Putamen (tissue), 1 donor: ENCODE measurements at regions not wholly inside any gene's neighbourhood (a gene's known extent, or its start where the extent isn't known, plus 50 kb on each side); places are given as distances from the start of the nearest gene placed in this dataset.
"Not testable (repeated sequence)": the region's sequence is repeated elsewhere in the genome, so short reads cannot be mapped to it uniquely, and the experiment has no call there.

Source experiments
- DNase-seq: peaks from one replicate; pipeline ENCODE4 v3.0.0-alpha.2; 2016; ENCODE audit warnings: low spot score

DNA sequence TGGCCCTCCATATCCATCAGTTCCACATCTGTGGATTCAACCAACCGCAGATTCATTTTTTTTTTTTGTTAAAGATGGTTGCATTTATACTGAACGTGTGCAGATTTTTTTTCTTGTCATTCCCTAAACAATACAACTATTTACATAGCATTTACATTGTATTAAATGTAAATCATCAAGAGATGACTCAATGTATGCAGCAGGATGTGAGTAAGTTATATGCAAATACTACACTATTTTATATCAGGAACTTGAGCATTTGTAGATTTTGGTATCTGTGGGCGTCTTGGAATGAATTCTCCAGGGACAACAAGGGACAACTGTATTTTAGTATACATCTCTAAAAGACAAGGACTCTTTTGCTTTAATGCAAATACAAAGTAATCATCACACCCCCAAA is 299.2 kb upstream of the ZNF608 start:
- no peak for DNase-seq

GRCh38 chr5:125046838-125047237 is 300.4 kb upstream of the ZNF608 start:
- no peak for DNase-seq

DNA sequence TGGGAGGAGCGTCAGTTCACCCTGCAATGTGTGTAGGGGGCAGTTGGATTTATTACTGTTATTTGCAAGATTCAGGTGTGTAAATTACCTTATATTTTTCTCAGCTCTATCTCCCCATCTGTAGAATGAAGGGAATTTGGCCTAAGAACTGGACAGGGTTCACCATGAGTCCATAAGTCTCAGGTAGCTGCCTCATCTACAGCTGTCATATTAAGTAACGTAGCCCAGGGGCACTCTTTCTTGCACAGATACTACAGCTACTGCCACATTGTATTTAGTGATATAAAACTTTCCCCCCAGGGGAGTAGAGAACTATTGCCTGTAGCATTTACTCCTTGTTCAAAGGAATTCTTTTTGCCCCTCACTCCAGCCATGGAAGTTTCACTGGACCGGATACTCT is 301.4 kb upstream of the ZNF608 start:
- no peak for DNase-seq

GRCh38 chr5:125049721-125050702 is 303.6 kb upstream of the ZNF608 start:
- DNase-seq, result no peak

DNA sequence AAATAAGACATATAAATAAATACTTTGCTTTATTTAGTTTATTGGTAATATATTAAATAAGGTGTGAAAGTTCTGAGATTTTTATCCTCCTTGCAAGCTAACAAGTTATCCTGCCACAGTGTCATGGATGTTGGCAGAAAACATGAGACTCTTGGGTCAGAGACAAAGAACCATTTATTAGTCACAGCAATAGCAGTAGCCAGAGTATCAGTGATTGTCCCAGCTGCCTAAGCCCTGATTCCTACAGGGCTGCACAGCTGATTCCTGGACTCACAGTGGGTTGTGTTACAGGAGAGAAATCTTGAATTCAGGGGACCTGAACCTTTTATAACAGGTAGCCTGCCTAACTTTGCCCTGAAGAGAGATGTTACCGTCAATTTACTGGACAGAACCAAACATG is 304.5 kb upstream of the ZNF608 start:
- peak; percentile 78 for DNase-seq

DNA sequence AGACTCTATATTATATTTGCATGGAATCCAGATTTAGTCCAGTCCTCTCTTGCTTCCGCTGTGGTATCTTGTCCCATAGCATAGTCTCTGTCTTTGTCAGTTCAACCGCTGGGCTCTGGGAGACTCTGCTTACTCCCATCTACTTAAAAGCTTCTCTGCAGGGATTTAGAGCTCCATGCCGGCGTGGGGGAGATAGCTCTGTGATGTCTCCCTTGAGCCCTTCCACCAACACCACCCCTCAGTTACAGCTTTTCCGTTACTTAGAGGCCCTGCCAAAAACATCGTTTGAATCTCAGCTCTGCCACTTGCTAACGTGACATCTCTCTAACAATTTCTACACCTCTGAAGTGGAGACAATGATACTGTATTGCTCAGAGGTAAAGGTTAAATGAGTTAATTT is 306.1 kb upstream of the ZNF608 start:
- DNase-seq, result no peak

GRCh38 chr5:125053179-125053578 is 306.7 kb upstream of the ZNF608 start:
- DNase-seq, result no peak

DNA sequence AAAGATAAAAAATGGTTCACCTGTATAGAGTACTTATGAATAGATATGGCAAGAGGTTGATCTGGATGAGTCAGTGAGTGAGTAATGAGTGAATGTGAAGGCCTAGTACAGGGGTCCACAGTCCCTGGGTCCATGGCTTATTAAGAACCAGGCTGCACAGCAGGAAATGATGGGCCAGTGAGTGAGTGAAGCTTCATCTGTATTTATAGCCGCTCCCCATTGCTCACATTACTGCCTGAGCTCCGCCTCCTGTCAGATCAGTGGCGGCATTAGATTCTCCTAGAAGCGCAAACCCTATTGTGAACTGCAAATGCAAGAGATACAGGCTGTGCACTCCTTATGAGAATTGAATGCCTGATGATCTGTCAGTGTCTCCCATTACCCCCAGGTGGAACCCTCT is 307.7 kb upstream of the ZNF608 start:
- no peak for DNase-seq

DNA sequence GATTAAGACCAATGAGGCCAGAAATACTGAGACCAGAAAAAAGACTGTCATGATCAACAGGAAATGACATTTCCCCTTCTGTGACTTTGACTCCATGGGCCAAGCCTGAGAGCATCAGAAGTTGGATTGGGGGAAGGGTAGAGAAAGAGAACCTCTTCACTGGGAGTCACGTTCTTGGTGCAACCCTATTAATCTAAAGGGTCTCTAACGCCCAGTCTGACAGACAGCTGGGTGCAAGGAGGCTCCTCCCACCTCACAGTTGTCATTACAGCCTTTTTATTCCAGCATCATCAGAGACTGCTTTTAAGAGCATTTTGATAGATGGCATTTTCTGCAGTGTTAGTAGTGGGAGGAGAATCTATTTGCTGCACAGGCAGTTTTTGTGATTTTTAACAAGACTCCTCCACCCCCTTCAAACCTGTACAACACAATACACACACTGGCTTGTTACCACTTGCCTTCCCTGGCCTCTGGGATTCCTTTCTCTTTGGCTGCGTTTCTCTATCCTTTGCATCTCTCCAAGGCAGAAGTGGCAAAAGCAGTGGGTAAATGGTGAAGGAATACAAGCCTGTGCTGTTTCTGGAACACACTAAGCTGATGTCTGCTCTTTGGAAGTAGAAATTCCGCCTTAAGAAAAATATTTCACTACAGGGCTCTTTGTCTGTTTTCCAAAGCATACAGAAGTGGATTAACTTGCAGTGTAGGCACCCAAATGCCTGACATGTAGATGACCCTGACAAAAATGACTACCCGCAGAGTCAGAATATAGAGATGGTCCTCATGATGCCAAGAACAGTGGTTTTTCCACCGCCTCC is 310.4 kb upstream of the ZNF608 start:
- DNase-seq, result no peak

GRCh38 chr5:125057912-125058826 is 311.7 kb upstream of the ZNF608 start:
- DNase-seq, result no peak

GRCh38 chr5:125059255-125060002 is 313.0 kb upstream of the ZNF608 start:
- no peak for DNase-seq

GRCh38 chr5:125061726-125062125 is 315.3 kb upstream of the ZNF608 start:
- DNase-seq, result no peak

DNA sequence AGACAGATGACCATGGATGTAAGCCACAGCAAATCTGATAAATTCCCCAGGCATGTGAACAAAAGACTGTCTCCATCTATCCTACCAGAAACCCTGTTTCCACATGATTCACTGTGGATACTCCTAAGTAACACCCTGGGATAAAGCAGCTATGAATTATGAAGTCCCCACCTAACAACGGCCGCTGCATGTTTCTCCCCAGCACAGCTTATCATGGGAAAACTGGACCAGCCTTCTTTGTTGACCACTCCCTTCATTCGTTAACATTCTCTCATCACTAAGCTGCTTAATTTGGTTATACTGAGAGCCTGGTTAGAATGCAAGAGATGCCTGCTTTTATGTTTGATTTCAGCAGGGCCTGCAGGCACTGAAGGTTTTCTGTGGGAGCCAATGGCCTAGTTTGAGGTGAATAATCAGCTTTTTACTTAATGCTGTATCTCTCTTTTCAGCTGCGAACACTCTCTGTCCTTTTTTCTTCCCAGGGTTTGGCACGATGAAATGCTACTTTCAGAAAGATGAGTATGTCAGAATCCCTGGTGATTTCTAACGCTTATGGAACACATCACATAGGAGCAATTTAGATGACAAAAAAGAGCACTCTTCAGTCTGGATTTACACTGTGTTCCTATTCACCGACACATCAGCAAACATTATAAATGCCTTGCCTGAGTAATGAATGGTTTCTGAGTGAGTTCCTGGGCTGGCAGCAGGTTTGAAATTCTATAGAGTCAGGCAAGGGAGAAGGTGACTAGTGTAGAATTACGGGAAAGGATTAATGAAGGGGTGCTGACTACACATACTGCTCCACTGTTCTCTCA is 318.4 kb upstream of the ZNF608 start:
- DNase-seq, result no peak

DNA sequence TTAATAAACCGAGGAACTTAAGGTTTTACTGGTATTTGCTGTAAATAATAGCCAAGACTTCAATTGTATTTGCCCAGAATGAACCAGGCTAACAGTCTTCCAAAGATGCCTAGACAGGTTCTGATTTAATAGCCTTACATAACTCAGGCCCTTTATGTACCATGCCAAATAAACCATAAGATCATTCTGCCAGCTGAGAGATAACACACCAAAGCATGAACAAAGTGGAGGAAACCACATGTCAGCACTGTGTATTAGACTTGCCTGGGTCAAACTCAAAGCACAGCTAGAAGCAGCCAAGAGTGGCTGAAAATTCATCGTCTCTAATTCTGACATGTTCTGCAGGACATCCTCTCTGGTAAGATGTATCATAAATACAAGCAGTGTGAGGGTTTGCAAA is 319.3 kb upstream of the ZNF608 start:
- no peak for DNase-seq

GRCh38 chr5:125070961-125071360 is 324.5 kb upstream of the ZNF608 start:
- DNase-seq, result no peak

- DNase-seq, result no peak
These were observed 326.7 kb upstream of the ZNF608 start for GRCh38 chr5:125073090-125073489.

DNA sequence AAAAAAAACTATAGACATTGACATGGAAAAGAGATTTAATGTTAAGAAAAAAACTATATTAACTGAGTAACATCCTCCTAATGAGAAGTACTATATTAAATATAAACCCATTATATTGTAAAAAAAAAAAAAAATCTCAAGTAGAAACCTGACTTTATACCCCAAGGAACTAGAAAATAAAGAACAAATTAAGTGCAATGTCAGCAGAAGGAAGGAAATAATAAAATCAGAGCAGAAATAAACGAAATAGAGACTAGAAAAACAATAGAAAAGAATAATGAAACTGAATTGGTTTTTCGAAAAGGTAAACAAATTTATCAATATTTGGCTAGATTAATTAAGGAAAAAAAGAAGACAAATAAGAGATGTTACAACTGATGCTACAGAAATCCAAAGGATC is 329.1 kb upstream of the ZNF608 start:
- no peak for DNase-seq

DNA sequence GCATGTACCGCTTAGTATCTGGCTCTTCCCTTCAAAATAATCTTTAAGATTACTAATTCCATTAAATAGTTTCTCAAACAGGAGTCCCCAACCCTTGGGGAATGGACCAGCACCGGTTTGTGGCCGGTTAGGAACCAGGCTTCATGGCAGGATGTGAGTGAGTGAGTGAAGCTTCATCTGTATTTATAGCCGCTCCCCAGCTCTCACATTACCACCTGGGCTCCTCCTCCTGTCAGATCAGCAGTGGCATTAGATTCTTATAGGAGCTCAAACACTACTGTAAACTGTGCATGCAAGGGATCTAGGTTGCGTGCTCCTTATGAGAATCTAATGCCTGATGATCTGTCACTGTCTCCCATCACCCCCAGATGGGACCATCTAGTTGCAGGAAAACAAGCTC is 332.6 kb upstream of the ZNF608 start:
- DNase-seq, result not testable (repeated sequence)

DNA sequence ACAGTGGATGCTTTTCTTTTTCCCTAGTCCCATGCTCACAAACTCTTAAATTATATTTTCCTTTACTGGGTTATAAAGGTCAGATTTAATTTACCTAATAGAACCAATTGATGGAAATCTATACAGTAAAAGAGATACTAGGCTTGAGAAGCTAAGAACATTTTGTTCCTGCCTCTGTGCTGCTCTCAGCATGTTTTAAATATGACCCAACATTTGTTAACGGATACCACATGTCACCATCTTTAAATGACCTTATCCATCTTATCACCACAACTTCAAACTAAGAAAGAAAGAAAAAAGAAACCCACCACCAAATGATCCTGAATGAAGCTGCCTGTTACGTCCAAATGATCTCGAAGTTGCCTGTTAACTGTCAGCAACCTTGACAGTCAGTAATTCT is 334.7 kb upstream of the ZNF608 start:
- no peak for DNase-seq

DNA sequence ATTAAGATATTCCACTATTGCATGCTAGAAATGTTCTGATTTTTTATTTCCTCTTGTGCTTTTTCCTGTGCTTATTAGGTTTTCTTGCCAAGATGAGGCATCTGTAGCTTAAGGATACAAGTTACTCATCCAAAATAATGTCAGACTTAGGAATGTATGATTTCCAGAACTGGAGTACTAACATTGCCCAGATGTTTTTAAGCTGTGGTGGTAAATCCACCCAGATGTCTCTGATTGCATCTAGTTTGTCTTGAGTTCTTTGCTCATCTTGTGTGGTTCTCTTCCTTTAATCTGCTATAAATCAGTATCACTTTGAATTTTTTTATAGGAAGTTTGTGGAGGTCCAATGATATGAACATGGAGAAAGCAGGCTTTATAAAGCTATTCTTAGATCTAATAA is 337.5 kb upstream of the ZNF608 start:
- no peak for DNase-seq
